Stomach (tissue), 8 donors: ENCODE measurements at regions not wholly inside any gene's neighbourhood (a gene's known extent, or its start where the extent isn't known, plus 50 kb on each side); places are given as distances from the start of the nearest gene placed in this dataset.

Experiments used
- DNase-seq, 2 donors: peaks; one replicate each; pipeline versions ENCODE4 v3.0.0 to v3.0.0-alpha.2; 2013 to 2019
- H3K27ac ChIP-seq, 5 donors: fragments of 200-600 bp in 4 of 5; sonication (generic) in 4 of 5; one replicate each; pipeline ENCODE4 v1.5.1; 2013 to 2019; ENCODE audit warnings: mild to moderate bottlenecking in 1 of 5, moderate library complexity in 1 of 5
- H3K27me3 ChIP-seq, 3 donors: fragments of 200-600 bp; sonication (generic); one replicate each; pipeline ENCODE4 v1.5.1; 2017 to 2019; ENCODE audit warnings: mixed run types in 1 of 3
- H3K36me3 ChIP-seq, 4 donors: fragments of 200-600 bp; sonication (generic); 1 replicate in 3 of 4; 2 replicates in 1 of 4; pipeline ENCODE4 v1.5.1; 2016 to 2019
- H3K4me1 ChIP-seq, 4 donors: fragments of 200-600 bp; sonication (generic); one replicate each; pipeline ENCODE4 v1.5.1; 2016 to 2019
- H3K4me3 ChIP-seq, 4 donors: fragments of 200-600 bp; sonication (generic) in 3 of 4; one replicate each; pipeline ENCODE4 v1.5.1; 2016 to 2019; ENCODE audit warnings: mild to moderate bottlenecking in 1 of 4
- H3K9me3 ChIP-seq, 4 donors: fragments of 200-600 bp; sonication (generic); one replicate each; pipeline ENCODE4 v1.5.1; 2016 to 2019
- CTCF ChIP-seq, 7 experiments: fragments of 450-650 bp in 4 of 7; fragments of 200-600 bp in 3 of 7; sonication (generic) in 3 of 7; IDR thresholded peaks; one replicate each; pipeline ENCODE4 v1.5.1; 2016 to 2019; ENCODE audit warnings: antibody characterized with exemption in 7 of 7, control low read depth in 2 of 7, mild to moderate bottlenecking in 1 of 7
- EP300 ChIP-seq: sonication (generic); formaldehyde crosslinking; IDR thresholded peaks from one replicate; pipeline ENCODE4 v1.6.1; 2017; ENCODE audit warnings: antibody characterized with exemption
- POLR2A ChIP-seq, 4 donors: fragments of 450-650 bp; IDR thresholded peaks; one replicate each; pipeline ENCODE4 v1.6.1; 2016; ENCODE audit warnings: antibody characterized with exemption in 4 of 4, control low read depth in 2 of 4, mild to moderate bottlenecking in 1 of 4, moderate library complexity in 1 of 4
- POLR2AphosphoS5 ChIP-seq, 3 donors: sonication (generic); formaldehyde crosslinking; IDR thresholded peaks; one replicate each; pipeline ENCODE4 v1.6.1; 2016; ENCODE audit warnings: antibody characterized with exemption in 3 of 3
- WGBS, 5 donors: extraction: QIAGEN DNeasy Blood & Tissue Kit in 3 of 5; methylation state at CpG; one replicate each; pipeline versions ENCODE4 v1.1.5 to v1.1.7; 2013 to 2018; 5-methylcytosine and 5-hydroxymethylcytosine counted together
- intact Hi-C: fragments of 100-400 bp; cut with DNase I; formaldehyde crosslinking; loops from one replicate; pipeline ENCODE4 v1.15.1; 2023; ENCODE audit warnings: low total_unique reads
- donor health status: healthy with polysubstance abuse.
- donor health status: Bipolar disorder and iron deficiency.
- donor health status: healthy.

GRCh38 chr5:61969755-61970154 lies 336.3 kb upstream of the KIF2A start:
- Histone ChIP-seq H3K4me3 (no peak overlapping the region), H3K9me3 (no peaks in the 10 kb centered on the region), H3K4me1 (peaks cover 0 to 11% (median 8%) of the 10 kb centered on the region in 4 donors), H3K27me3 (no peaks in the 10 kb centered on the region), H3K27ac (no peak overlapping the region), H3K36me3 (no peaks in the 10 kb centered on the region)
- intact Hi-C loops, result no loop called here
- TF ChIP-seq EP300 (no peak), POLR2A (IDR thresholded peaks at IDR 0.05) (no peak), CTCF (IDR thresholded peaks at IDR 0.05) (no peak), POLR2AphosphoS5 (IDR thresholded peaks at IDR 0.05) (no peak)
- 80 to 99% (median 98%) methylated on average over 2 of the region's 2 CpGs for WGBS, 5 donors
- no peak for DNase-seq

GRCh38 chr5:61970218-61970617 lies 335.8 kb upstream of the KIF2A start:
- H3K36me3 ChIP-seq, result no peaks in the 10 kb centered on the region
- peaks cover 0 to 11% (median 8%) of the 10 kb centered on the region in 4 donors for H3K4me1 ChIP-seq
- WGBS, 5 donors, result 82 to 88% (median 87%) methylated on average over 7 of the region's 7 CpGs
- H3K4me3 ChIP-seq, result no peak overlapping the region
- no peak overlapping the region for H3K27ac ChIP-seq
- no peak for DNase-seq
- TF ChIP-seq CTCF (IDR thresholded peaks at IDR 0.05) (no peak), POLR2AphosphoS5 (IDR thresholded peaks at IDR 0.05) (no peak), POLR2A (IDR thresholded peaks at IDR 0.05) (no peak)
- H3K9me3 ChIP-seq, result no peaks in the 10 kb centered on the region
- intact Hi-C loops, result no loop called here
- H3K27me3 ChIP-seq, result no peaks in the 10 kb centered on the region

- H3K4me3 ChIP-seq, result no peak overlapping the region
- no peaks in the 10 kb centered on the region for H3K27me3 ChIP-seq
- no peaks in the 10 kb centered on the region for H3K9me3 ChIP-seq
- intact Hi-C loops, result no loop called here
- no peak overlapping the region for H3K27ac ChIP-seq
- no peaks in the 10 kb centered on the region for H3K36me3 ChIP-seq
- H3K4me1 ChIP-seq, result no peaks in the 10 kb centered on the region
- WGBS, 5 donors, result 79 to 90% (median 84%) methylated on average over 6 of the region's 6 CpGs
- TF ChIP-seq EP300 (no peak), POLR2A (IDR thresholded peaks at IDR 0.05) (no peak), CTCF (IDR thresholded peaks at IDR 0.05) (no peak), POLR2AphosphoS5 (IDR thresholded peaks at IDR 0.05) (no peak)
- DNase-seq, result no peak
Observed at GRCh38 chr5:61974680-61975079, 331.3 kb upstream of the KIF2A start.

GRCh38 chr5:61981886-61982285 lies 324.1 kb upstream of the KIF2A start:
- DNase-seq, result no peak
- intact Hi-C loops, result no loop called here
- Histone ChIP-seq H3K27ac (no peak overlapping the region), H3K9me3 (peaks cover 0 to 7% (median 4%) of the 10 kb centered on the region in 4 donors), H3K4me1 (no peaks in the 10 kb centered on the region), H3K27me3 (no peaks in the 10 kb centered on the region), H3K4me3 (no peak overlapping the region), H3K36me3 (no peaks in the 10 kb centered on the region)
- 73 to 80% (median 76%) methylated on average over 6 of the region's 6 CpGs for WGBS, 5 donors
- TF ChIP-seq CTCF (IDR thresholded peaks at IDR 0.05) (no peak), EP300 (no peak), POLR2AphosphoS5 (IDR thresholded peaks at IDR 0.05) (no peak), POLR2A (IDR thresholded peaks at IDR 0.05) (no peak)
